Parathyroid adenoma (tissue), 2 donors: ENCODE measurements at regions not wholly inside any gene's neighbourhood (a gene's known extent, or its start where the extent isn't known, plus 50 kb on each side); places are given as distances from the start of the nearest gene placed in this dataset.

ENCODE experiments used
- H2AFZ ChIP-seq: fragments of 300-600 bp; sonication (generic); one replicate; pipeline ENCODE4 v1.7.0; 2017; ENCODE audit warnings: antibody characterized with exemption, mild to moderate bottlenecking
- H3K27ac ChIP-seq: fragments of 300-600 bp; sonication (generic); one replicate; pipeline ENCODE4 v1.7.0; 2017
- H3K27me3 ChIP-seq: fragments of 300-600 bp; sonication (generic); one replicate; pipeline ENCODE4 v1.7.0; 2017; ENCODE audit warnings: low read length; ENCODE audit not compliant: control insufficient read depth, insufficient read depth
- H3K36me3 ChIP-seq: fragments of 300-600 bp; sonication (generic); one replicate; pipeline ENCODE4 v1.7.0; 2017; ENCODE audit warnings: low read length; ENCODE audit not compliant: control insufficient read depth, insufficient read depth
- H3K4me1 ChIP-seq: fragments of 300-600 bp; sonication (generic); one replicate; pipeline ENCODE4 v1.7.0; 2017; ENCODE audit warnings: control low read depth
- H3K4me2 ChIP-seq: fragments of 300-600 bp; sonication (generic); one replicate; pipeline ENCODE4 v1.7.0; 2017; ENCODE audit warnings: low read length
- H3K4me3 ChIP-seq: fragments of 300-600 bp; sonication (generic); one replicate; pipeline ENCODE4 v1.7.0; 2017; ENCODE audit warnings: low read depth, low read length
- H3K79me2 ChIP-seq: fragments of 300-600 bp; sonication (generic); one replicate; pipeline ENCODE4 v1.7.0; 2017; ENCODE audit warnings: control low read depth
- H3K9ac ChIP-seq: fragments of 300-600 bp; sonication (generic); one replicate; pipeline ENCODE4 v1.7.0; 2017; ENCODE audit warnings: mild to moderate bottlenecking
- H3K9me3 ChIP-seq: fragments of 300-600 bp; sonication (generic); one replicate; pipeline ENCODE4 v1.7.0; 2017; ENCODE audit warnings: low read length; ENCODE audit not compliant: control insufficient read depth
- TF ChIP-seq, protein P1 (sequence below): fragments of 300-600 bp; sonication (generic); IDR thresholded peaks from one replicate; pipeline ENCODE4 v1.7.0; 2017; ENCODE audit warnings: antibody characterized with exemption, mild to moderate bottlenecking
- donor health status: primary hyperparathyroidism.

DNA sequence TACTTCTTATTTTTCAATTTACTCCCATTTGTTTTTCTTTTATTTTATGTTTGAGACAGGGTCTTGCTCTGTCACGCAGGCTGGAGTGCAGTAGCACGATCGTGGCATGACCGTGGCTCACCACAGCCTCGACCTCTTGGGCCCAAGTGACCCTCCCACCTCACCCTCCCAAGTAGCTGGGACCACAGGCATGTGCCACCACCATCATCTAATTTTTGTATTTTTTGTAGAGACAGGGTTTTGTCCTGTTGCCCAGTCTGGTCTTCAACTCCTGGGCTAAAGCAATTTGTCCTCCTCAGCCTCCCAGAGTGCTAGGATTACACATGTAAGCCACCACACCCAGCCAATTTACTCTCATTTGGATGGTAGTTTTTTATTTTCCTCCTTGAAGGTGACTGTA lies 679.3 kb upstream of the CCDC179 start:
- TF ChIP-seq, protein P1, sequence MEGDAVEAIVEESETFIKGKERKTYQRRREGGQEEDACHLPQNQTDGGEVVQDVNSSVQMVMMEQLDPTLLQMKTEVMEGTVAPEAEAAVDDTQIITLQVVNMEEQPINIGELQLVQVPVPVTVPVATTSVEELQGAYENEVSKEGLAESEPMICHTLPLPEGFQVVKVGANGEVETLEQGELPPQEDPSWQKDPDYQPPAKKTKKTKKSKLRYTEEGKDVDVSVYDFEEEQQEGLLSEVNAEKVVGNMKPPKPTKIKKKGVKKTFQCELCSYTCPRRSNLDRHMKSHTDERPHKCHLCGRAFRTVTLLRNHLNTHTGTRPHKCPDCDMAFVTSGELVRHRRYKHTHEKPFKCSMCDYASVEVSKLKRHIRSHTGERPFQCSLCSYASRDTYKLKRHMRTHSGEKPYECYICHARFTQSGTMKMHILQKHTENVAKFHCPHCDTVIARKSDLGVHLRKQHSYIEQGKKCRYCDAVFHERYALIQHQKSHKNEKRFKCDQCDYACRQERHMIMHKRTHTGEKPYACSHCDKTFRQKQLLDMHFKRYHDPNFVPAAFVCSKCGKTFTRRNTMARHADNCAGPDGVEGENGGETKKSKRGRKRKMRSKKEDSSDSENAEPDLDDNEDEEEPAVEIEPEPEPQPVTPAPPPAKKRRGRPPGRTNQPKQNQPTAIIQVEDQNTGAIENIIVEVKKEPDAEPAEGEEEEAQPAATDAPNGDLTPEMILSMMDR, result no peak
- no peaks in the 10 kb centered on the region for H3K36me3 ChIP-seq
- H3K9me3 ChIP-seq, result no peaks in the 10 kb centered on the region
- no peaks in the 10 kb centered on the region for H3K27me3 ChIP-seq
- H3K27ac ChIP-seq, result no peak overlapping the region
- no peak overlapping the region for H2AFZ ChIP-seq
- no peaks in the 10 kb centered on the region for H3K79me2 ChIP-seq
- no peaks in the 10 kb centered on the region for H3K4me1 ChIP-seq
- no peak overlapping the region for H3K4me3 ChIP-seq
- H3K4me2 ChIP-seq, result no peak overlapping the region
- no peak overlapping the region for H3K9ac ChIP-seq

DNA sequence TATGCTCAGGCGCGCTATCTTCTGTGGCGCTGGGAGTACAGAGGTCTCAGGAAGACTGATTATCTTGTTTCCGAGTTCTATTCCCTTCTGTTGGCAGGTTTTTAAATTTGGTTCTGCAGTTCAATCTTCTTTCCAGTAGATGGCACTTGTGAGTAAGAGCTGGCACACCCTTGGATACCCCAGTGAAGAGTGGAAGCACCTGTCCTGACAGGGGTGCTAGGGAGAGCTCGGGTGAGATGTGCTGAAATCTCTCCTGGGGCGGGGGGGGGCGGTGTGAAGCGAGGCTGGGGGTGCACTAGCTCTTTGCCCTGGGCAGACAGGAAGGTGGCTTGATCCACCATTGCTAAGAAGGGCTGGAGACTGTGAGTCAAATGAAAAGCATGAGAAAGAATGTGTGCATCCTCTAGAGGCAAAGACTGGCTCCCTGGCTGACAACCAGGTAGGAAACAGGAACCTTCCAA lies 679.9 kb upstream of the CCDC179 start:
- Histone ChIP-seq H3K27me3 (no peaks in the 10 kb centered on the region), H3K27ac (no peak overlapping the region), H3K4me1 (no peaks in the 10 kb centered on the region), H2AFZ (no peak overlapping the region), H3K36me3 (no peaks in the 10 kb centered on the region), H3K9me3 (no peaks in the 10 kb centered on the region), H3K9ac (no peak overlapping the region), H3K79me2 (no peaks in the 10 kb centered on the region), H3K4me3 (no peak overlapping the region), H3K4me2 (no peak overlapping the region)
- TF ChIP-seq, protein P1, result peak; percentile 31

DNA sequence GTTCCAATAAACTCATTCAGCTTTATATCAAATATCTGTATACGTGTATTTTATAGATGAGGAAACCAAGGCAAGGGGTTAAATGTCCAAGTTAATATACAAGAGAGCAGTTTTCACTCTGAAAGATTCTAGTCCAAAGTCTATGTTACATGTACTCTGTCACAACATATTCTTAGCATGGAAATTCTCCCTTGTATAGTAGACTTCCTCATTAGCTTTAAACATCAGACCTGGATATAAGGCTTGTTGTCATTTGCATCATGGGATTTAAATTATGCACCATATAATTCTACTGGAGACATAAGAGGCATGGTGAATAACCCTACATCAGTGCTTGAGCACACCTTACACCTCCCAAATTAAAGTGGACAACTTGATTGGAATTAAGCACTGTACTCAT lies 681.9 kb upstream of the CCDC179 start:
- Histone ChIP-seq H3K79me2 (no peaks in the 10 kb centered on the region), H3K27ac (no peak overlapping the region), H3K4me3 (no peak overlapping the region), H3K9me3 (no peaks in the 10 kb centered on the region), H3K27me3 (no peaks in the 10 kb centered on the region), H2AFZ (no peak overlapping the region), H3K9ac (no peak overlapping the region), H3K4me1 (no peaks in the 10 kb centered on the region), H3K36me3 (no peaks in the 10 kb centered on the region), H3K4me2 (no peak overlapping the region)
- TF ChIP-seq, protein P1, result no peak

DNA sequence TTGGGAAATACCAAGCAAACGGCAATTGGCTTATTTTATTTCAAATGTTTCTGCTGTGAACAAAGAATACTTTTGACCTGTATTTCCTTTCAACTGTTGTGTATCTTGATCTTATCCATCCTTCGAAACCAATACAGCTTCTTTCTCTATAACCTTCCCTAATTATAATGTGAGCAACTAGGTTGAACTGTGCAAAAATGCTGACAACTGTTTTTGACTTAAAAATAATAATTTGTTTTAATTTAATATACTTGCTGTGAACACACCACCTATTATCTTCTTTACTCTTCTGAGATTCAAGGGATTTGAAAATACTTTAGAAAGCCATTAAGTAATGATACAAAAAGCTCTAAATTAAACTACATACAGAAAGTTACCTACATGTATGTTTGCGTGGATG lies 682.5 kb upstream of the CCDC179 start:
- Histone ChIP-seq H3K9me3 (no peaks in the 10 kb centered on the region), H3K27ac (no peak overlapping the region), H3K27me3 (no peaks in the 10 kb centered on the region), H3K4me2 (no peak overlapping the region), H3K9ac (no peak overlapping the region), H3K79me2 (no peaks in the 10 kb centered on the region), H3K36me3 (no peaks in the 10 kb centered on the region), H3K4me3 (no peak overlapping the region), H3K4me1 (no peaks in the 10 kb centered on the region), H2AFZ (no peak overlapping the region)
- TF ChIP-seq, protein P1, result no peak

DNA sequence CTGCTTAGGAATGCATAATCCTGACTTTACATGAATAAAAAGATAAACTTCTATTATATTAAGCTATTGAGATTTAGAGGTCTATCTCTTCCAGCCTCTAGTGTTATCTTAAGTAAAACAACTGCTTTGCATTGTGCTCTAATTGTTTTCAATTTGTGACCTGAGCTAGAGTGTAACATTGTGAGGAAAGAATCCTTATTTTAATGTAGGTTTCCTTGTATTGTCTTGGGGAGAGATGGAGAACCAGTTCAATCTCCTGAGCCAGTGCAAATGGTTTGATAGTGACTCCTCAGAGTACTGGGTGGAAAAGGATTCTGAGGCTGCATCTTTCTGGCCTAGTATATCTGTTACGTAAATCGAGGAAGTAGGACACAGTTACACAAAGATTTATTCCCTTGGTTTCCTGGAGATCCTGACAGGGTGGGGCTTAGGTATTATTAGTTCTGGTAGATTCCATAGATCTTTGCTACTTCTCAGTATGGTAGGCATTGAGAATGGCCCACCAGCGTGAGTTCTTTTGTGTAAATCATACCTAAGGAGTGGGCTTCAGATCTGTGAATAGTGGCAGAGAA lies 683.5 kb upstream of the CCDC179 start:
- Histone ChIP-seq H3K4me2 (no peak overlapping the region), H3K9ac (no peak overlapping the region), H3K27ac (no peak overlapping the region), H3K27me3 (no peaks in the 10 kb centered on the region), H3K4me1 (no peaks in the 10 kb centered on the region), H3K36me3 (no peaks in the 10 kb centered on the region), H3K9me3 (no peaks in the 10 kb centered on the region), H3K4me3 (no peak overlapping the region), H2AFZ (no peak overlapping the region), H3K79me2 (no peaks in the 10 kb centered on the region)
- TF ChIP-seq, protein P1, result no peak
